ENCODE measurements at regions not wholly inside any gene's neighbourhood (a gene's known extent, or its start where the extent isn't known, plus 50 kb on each side); places are given as distances from the start of the nearest gene placed in this dataset.
"Not testable (repeated sequence)": the region's sequence is repeated elsewhere in the genome, so short reads cannot be mapped to it uniquely, and the experiment has no call there.

GRCh38 chr9:124126648-124127646, 115.4 kb downstream of the LHX2 start:
- DNase-seq, result peak; percentile 56

GRCh38 chr9:124128568-124129166, 117.1 kb downstream of the LHX2 start:
- DNase-seq, result no peak

GRCh38 chr9:124130277-124131075, 118.9 kb downstream of the LHX2 start:
- DNase-seq, result no peak

GRCh38 chr9:124131518-124131917, 120.0 kb downstream of the LHX2 start:
- not testable (repeated sequence) for DNase-seq

- DNase-seq, result no peak
These were observed 121.1 kb downstream of the LHX2 start for GRCh38 chr9:124132671-124133147.

- no peak for DNase-seq
These were observed 122.2 kb downstream of the LHX2 start for GRCh38 chr9:124133727-124134126.

GRCh38 chr9:124134526-124134925, 123.0 kb downstream of the LHX2 start:
- no peak for DNase-seq

GRCh38 chr9:124135813-124136365, 121.9 kb upstream of the NEK6 start:
- no peak for DNase-seq

- DNase-seq, result no peak
These were observed 120.5 kb upstream of the NEK6 start for GRCh38 chr9:124137009-124137943.

GRCh38 chr9:124137944-124138335, 119.8 kb upstream of the NEK6 start:
- no peak for DNase-seq

GRCh38 chr9:124139001-124139400, 118.7 kb upstream of the NEK6 start:
- no peak for DNase-seq

- peak; percentile 23 for DNase-seq
These were observed 116.7 kb upstream of the NEK6 start for GRCh38 chr9:124140941-124141568.

GRCh38 chr9:124144561-124145123, 113.1 kb upstream of the NEK6 start:
- DNase-seq, result not testable (repeated sequence)

- no peak for DNase-seq
These were observed 111.7 kb upstream of the NEK6 start for GRCh38 chr9:124146031-124146561.

- no peak for DNase-seq
These were observed 107.8 kb upstream of the NEK6 start for GRCh38 chr9:124149992-124150391.

GRCh38 chr9:124163760-124164255, 93.9 kb upstream of the NEK6 start:
- DNase-seq, result no peak

- peak; percentile 18 for DNase-seq
These were observed 92.9 kb upstream of the NEK6 start for GRCh38 chr9:124164811-124165210.

GRCh38 chr9:124174433-124174832, 83.3 kb upstream of the NEK6 start:
- no peak for DNase-seq

GRCh38 chr9:124177522-124177921, 80.2 kb upstream of the NEK6 start:
- DNase-seq, result not testable (repeated sequence)

All from NCI-H2029 (cell line).